HG02623 (cell line): ENCODE measurements at regions not wholly inside any gene's neighbourhood (a gene's known extent, or its start where the extent isn't known, plus 50 kb on each side); places are given as distances from the start of the nearest gene placed in this dataset.

Experiments used
- ATAC-seq: cut with Tn5 transposase; IDR thresholded peaks from one replicate; pipeline ENCODE4 v1.9.1; 2021; ENCODE audit warnings: moderate library complexity; ENCODE audit not compliant: unreplicated experiment

DNA sequence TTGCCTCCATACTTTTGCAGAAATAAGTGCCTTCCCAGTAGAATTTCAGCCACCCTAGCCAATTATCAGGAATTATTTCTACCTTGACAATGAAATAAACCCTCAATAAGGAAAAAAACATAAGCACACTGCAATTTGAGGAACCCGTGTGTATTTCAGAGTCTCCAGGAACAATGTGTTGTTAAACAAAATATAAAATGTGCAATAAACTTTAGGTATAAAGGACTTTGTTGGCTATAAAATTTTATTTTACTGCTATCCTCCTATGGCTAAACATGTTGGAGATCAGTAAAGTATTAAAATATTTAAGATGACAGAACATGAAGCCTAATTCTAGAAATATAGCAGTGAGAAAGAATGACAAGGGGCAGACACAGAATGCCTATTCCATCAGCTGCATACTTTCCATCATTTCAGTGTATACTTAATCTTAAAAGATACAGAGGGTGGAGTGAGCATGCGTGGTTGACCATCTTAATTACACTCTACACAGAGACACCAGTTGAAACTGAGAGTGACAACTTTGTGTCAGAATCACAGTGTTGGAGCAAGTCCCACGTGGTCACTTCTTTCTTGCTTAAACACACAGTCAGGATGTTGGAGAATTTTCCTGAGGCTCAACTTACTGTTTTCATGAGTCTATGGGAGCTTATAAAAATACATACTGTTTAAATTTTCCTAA is 79.0 kb upstream of the SUCLG2 start:
- ATAC-seq, result no peak

DNA sequence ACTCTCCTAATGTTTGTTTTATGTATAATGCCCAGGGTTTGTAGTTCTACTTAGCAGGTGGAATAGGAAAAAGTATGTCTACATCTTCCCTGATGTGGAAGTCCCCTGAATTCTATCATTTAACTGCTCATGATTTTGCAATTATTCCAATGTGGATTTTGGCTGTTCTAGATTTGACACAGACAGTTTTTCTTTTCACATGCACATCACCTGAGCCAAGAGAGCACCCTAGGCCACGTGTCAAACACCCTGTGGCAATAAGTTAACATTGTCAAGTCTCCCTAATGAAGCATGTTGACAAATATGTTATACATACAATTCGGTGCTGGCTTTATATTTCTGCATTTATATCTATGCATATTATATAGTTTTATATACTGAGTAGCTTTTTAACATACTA is 70.0 kb upstream of the SUCLG2 start:
- ATAC-seq, result no peak

DNA sequence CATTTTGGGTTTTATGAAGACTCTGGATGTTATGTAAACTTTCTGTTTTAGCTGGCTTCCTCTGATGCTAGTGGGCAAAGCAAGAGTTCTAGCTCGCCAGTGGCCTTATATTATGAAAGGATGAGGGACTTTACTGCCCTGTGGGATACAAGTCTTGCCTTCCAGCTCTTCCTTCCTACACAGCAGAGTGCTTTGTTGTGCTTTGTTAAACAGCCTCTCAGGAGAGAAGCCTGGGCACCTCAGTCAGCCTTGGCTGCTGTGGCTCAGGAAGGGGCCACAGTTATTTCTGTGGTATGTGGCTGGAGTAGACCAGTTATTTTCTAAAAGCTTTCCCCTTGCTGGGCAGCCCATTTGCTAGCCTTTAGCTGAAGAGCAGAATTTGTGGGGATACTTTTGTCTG is 69.5 kb upstream of the SUCLG2 start:
- no peak for ATAC-seq

DNA sequence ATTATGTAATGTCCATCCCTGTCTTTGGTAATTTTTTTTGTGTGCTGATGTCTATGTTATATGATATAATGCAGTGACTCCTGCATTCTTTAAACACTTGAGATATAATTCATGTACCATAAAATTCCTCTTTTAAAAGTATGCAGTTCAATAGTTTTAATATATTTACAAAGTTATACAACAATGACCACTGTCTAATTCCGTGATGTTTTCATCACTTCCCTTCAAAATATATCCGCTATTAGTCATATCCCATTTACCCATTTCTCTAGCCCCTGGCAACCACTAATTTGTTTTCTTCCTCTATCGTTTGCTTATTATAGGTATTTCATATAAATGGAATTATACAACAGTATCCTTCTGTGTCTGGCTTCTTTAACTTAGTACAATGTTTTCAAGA is 64.9 kb upstream of the SUCLG2 start:
- ATAC-seq, result no peak

DNA sequence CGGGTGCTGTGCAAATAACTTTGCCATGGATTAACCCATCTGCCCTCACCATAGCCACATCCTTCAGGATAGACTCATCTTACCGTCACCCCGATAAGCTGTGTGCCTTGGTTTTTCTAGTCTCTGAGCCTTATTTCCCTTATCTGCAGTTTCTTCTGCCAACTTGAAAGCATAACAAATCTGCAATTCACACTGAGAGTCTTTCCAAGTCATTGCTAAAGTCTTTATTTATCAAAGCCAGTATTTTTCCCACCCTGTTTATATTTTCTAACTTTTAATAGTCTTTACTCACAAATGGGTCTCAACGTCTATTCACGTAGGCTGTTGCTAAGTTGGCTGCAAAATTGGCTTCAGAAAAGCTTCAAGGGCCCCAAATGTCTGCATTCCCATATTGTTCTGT is 61.6 kb upstream of the SUCLG2 start:
- ATAC-seq, result no peak

DNA sequence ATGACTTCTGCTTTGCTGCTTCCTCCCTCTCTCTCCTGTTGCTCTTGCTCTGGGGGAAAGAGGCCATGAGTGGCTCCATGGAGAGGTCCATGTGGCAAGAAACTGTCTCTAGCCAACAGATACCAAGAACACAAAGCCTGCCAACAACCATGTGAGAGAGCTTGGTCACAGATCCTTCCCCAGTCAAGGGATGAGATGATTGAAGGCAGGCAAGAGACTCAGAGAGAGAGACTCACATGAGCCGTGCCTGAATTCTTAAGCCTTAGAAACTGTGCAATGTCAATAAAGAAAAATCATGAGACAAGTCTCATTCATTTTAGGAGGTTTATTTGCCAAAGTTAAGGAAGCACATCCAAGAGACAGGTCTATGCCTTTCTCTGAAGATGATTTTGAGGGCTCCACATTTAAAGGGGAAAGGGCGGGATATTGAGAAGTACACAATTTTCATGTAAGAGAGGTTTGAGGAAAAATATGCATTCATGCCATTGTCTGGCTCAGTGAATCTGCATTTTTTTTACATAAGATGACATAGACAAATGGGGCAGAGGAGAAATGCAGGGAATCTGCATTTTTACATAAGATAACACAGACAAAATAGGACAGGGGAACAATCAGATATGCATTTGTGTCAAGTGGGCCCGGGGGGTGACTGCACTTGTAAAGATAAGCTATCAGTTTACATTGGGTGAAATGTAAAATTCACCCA is 59.5 kb upstream of the SUCLG2 start:
- no peak for ATAC-seq

DNA sequence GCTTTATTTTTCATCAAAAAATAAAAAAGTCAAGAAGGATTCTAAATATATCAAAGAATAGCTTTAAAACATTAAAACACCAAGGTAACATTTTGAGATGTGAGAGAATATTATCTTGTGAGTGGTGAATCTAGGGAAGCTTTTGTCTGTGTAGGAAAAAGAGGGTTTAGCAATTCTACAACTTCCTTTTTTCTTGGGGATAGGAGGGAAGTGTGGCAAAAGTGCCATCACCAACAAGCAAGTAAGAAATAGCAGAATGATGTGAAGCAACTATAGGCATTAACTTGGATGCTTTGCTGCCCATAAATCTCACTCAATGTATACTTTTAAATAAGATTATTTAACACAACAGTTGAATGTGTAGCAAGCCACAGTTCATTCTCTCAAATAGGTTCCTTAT is 57.8 kb upstream of the SUCLG2 start:
- ATAC-seq, result no peak

DNA sequence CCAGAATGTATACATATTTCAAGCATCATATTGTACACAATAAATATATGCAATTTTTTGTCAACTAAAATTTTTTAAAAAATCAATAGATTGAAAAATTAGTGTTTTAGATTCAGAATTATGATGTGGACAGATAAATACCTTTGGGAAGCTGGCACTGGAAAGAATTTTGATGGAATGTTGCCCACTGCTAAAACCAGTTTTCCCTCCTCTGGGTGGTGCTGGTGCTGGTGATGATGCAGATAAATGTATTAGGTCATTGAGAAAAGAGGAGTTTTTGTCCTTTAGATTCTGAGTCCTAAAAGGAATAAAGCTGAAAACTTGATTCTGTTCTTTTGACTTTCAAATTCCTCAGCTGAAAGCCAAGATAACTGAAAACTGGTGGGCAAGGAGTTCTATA is 56.0 kb upstream of the SUCLG2 start:
- ATAC-seq, result no peak

DNA sequence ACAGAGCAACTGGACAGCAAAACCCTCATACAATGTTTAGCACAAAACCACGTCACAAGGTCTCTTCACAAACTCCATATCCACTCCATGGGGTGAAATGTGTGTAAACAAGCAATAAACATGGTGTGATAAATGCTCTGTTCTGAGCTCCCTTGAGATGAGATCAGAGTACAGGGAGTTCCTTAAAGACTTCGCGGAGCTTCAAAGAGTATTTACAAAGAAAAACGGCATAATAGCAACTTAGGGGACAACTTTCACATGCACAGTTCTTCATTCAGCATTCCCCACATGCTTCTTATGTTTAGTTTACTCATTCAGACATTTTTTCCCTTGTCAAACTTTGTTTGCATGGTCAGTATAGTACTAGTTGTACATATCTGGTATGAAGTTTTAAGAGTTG is 52.5 kb upstream of the SUCLG2 start:
- no peak for ATAC-seq

DNA sequence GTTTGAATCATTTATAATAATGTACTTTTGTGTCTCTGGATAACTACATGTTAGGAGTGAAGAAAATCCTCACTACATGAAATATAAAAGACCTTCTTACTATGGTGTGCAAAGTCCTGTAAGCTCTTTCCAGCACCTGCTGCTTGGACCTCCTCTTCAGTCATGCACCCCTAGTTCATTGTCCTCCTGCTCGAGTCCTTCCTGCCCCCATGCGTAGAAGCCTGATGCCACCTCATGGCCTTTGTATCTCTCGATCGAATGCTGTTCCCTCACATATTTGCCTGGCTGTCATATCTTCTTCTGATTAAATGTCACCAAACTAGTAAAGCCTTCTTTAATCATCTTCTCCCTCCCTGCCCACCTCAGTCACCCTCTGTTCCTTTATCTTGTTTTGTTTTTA is 49.9 kb upstream of the SUCLG2 start:
- no peak for ATAC-seq
